GM21723 (cell line): ENCODE measurements at regions not wholly inside any gene's neighbourhood (a gene's known extent, or its start where the extent isn't known, plus 50 kb on each side); places are given as distances from the start of the nearest gene placed in this dataset.
"Not testable (repeated sequence)": the region's sequence is repeated elsewhere in the genome, so short reads cannot be mapped to it uniquely, and the experiment has no call there.

ENCODE experiments used
- ATAC-seq: cut with Tn5 transposase; IDR thresholded peaks from one replicate; pipeline ENCODE4 v1.9.1; 2021; ENCODE audit warnings: mild to moderate bottlenecking, moderate library complexity; ENCODE audit not compliant: unreplicated experiment

- ATAC-seq: no peak
These were observed 245.2 kb upstream of the MAF start for GRCh38 chr16:79845734-79846135.

GRCh38 chr16:79845033-79845733 lies 244.6 kb upstream of the MAF start:
- peak; percentile 94 for ATAC-seq

- peak; percentile 3 for ATAC-seq
These were observed 244.1 kb upstream of the MAF start for GRCh38 chr16:79844603-79845002.

GRCh38 chr16:79843631-79844043 lies 243.1 kb upstream of the MAF start:
- ATAC-seq: peak; percentile 50

- ATAC-seq: no peak
These were observed 242.6 kb upstream of the MAF start for GRCh38 chr16:79843145-79843544.

- ATAC-seq: no peak
These were observed 241.7 kb upstream of the MAF start for GRCh38 chr16:79842197-79842596.

GRCh38 chr16:79839466-79840341 lies 239.2 kb upstream of the MAF start:
- no peak for ATAC-seq

- no peak for ATAC-seq
These were observed 238.1 kb upstream of the MAF start for GRCh38 chr16:79838496-79839259.

GRCh38 chr16:79836144-79836543 lies 235.6 kb upstream of the MAF start:
- ATAC-seq: no peak

- ATAC-seq: no peak
These were observed 234.7 kb upstream of the MAF start for GRCh38 chr16:79835194-79835593.

GRCh38 chr16:79834720-79835119 lies 234.2 kb upstream of the MAF start:
- ATAC-seq: no peak

GRCh38 chr16:79834003-79834402 lies 233.5 kb upstream of the MAF start:
- ATAC-seq: not testable (repeated sequence)

GRCh38 chr16:79833559-79833958 lies 233.0 kb upstream of the MAF start:
- ATAC-seq: no peak

GRCh38 chr16:79826732-79827475 lies 226.4 kb upstream of the MAF start:
- ATAC-seq: no peak

- no peak for ATAC-seq
These were observed 224.5 kb upstream of the MAF start for GRCh38 chr16:79825002-79825401.

- ATAC-seq: no peak
These were observed 223.1 kb upstream of the MAF start for GRCh38 chr16:79823639-79824038.

- no peak for ATAC-seq
These were observed 221.4 kb upstream of the MAF start for GRCh38 chr16:79821911-79822310.

- ATAC-seq: no peak
These were observed 215.6 kb upstream of the MAF start for GRCh38 chr16:79816081-79816497.

GRCh38 chr16:79815049-79815448 lies 214.5 kb upstream of the MAF start:
- ATAC-seq: no peak

GRCh38 chr16:79814124-79814523 lies 213.6 kb upstream of the MAF start:
- no peak for ATAC-seq

- no peak for ATAC-seq
These were observed 211.0 kb upstream of the MAF start for GRCh38 chr16:79811541-79811940.
